ENCODE measurements at regions not wholly inside any gene's neighbourhood (a gene's known extent, or its start where the extent isn't known, plus 50 kb on each side); places are given as distances from the start of the nearest gene placed in this dataset.

- H3K4me3 ChIP-seq (ENCODE audit: insufficient read depth, low read depth, low read length): no peak overlapping the region
- DNase-seq: no peak
- no peaks in the 10 kb centered on the region for H3K36me3 ChIP-seq (replicated peaks; ENCODE audit: control insufficient read depth, insufficient read depth, low read length)
- H3K27me3 ChIP-seq (ENCODE audit: control insufficient read depth, insufficient read depth, low read length): no peaks in the 10 kb centered on the region
Observed at GRCh38 chr3:194225988-194226663, 90.2 kb downstream of the HES1 start.

- no peaks in the 10 kb centered on the region for H3K36me3 ChIP-seq (replicated peaks; ENCODE audit: control insufficient read depth, insufficient read depth, low read length)
- H3K4me3 ChIP-seq (ENCODE audit: insufficient read depth, low read depth, low read length): no peak overlapping the region
- no peak for DNase-seq
- H3K27me3 ChIP-seq (ENCODE audit: control insufficient read depth, insufficient read depth, low read length): no peaks in the 10 kb centered on the region
Observed at GRCh38 chr3:194231929-194232832, 96.2 kb downstream of the HES1 start.

- no peak for DNase-seq
- no peaks in the 10 kb centered on the region for H3K27me3 ChIP-seq (ENCODE audit: control insufficient read depth, insufficient read depth, low read length)
- no peak overlapping the region for H3K4me3 ChIP-seq (ENCODE audit: insufficient read depth, low read depth, low read length)
- no peaks in the 10 kb centered on the region for H3K36me3 ChIP-seq (replicated peaks; ENCODE audit: control insufficient read depth, insufficient read depth, low read length)
Observed at GRCh38 chr3:194233150-194233549, 97.2 kb downstream of the HES1 start.

GRCh38 chr3:194235160-194235559 lies 99.2 kb downstream of the HES1 start:
- no peak overlapping the region for H3K4me3 ChIP-seq (ENCODE audit: insufficient read depth, low read depth, low read length)
- no peak for DNase-seq
- no peaks in the 10 kb centered on the region for H3K27me3 ChIP-seq (ENCODE audit: control insufficient read depth, insufficient read depth, low read length)
- no peaks in the 10 kb centered on the region for H3K36me3 ChIP-seq (replicated peaks; ENCODE audit: control insufficient read depth, insufficient read depth, low read length)

DNA sequence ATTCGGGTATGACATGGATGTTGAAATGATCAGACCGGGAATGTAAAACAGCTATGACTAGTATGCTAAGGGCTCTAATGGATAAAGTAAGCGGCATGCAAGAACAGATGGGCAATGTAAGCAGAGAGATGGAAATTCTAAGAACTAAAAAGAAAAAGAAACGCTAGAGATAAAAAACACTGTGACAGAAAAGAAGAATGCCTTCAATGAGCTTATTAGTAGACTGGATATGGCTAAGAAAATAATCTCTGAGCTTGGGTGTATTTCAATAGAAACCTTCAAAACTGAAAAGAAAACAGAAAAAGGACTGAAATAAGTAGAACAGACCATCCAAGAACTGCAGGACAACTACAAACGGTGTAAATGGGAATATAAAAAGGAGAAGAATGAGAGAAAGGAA lies 101.2 kb downstream of the HES1 start:
- Histone ChIP-seq H3K4me3 (ENCODE audit: insufficient read depth, low read depth, low read length) (no peak overlapping the region), H3K27me3 (ENCODE audit: control insufficient read depth, insufficient read depth, low read length) (no peaks in the 10 kb centered on the region), H3K36me3 (replicated peaks; ENCODE audit: control insufficient read depth, insufficient read depth, low read length) (no peaks in the 10 kb centered on the region)
- no peak for DNase-seq

- no peak overlapping the region for H3K4me3 ChIP-seq (ENCODE audit: insufficient read depth, low read depth, low read length)
- H3K27me3 ChIP-seq (ENCODE audit: control insufficient read depth, insufficient read depth, low read length): no peaks in the 10 kb centered on the region
- no peak for DNase-seq
- no peaks in the 10 kb centered on the region for H3K36me3 ChIP-seq (replicated peaks; ENCODE audit: control insufficient read depth, insufficient read depth, low read length)
Observed at GRCh38 chr3:194240766-194241165, 104.8 kb downstream of the HES1 start.

- no peaks in the 10 kb centered on the region for H3K27me3 ChIP-seq (ENCODE audit: control insufficient read depth, insufficient read depth, low read length)
- DNase-seq: no peak
- no peak overlapping the region for H3K4me3 ChIP-seq (ENCODE audit: insufficient read depth, low read depth, low read length)
- H3K36me3 ChIP-seq (replicated peaks; ENCODE audit: control insufficient read depth, insufficient read depth, low read length): no peaks in the 10 kb centered on the region
Observed at GRCh38 chr3:194243172-194243837, 107.4 kb downstream of the HES1 start.

DNA sequence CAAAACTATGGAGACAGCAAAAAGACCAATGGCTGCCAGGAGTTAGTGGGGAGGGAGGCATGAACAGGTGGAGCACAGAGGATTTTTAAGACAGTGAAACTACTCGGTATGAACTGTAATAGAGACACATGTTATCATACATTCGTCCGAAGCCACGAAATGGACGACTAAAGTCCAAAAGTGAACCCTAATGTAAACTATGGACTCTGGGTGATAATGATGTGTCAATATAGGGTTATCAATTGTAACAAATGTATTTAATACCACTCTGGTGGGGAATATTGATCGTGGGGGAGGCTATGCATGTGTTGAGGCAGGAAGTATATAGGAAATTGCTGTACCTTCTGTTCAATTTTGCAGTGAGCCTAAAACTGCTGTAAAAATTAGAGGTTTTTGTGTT lies 107.0 kb downstream of the CPN2 start:
- H3K36me3 ChIP-seq (replicated peaks; ENCODE audit: control insufficient read depth, insufficient read depth, low read length): no peaks in the 10 kb centered on the region
- no peak for DNase-seq
- no peak overlapping the region for H3K4me3 ChIP-seq (ENCODE audit: insufficient read depth, low read depth, low read length)
- H3K27me3 ChIP-seq (ENCODE audit: control insufficient read depth, insufficient read depth, low read length): no peaks in the 10 kb centered on the region

DNA sequence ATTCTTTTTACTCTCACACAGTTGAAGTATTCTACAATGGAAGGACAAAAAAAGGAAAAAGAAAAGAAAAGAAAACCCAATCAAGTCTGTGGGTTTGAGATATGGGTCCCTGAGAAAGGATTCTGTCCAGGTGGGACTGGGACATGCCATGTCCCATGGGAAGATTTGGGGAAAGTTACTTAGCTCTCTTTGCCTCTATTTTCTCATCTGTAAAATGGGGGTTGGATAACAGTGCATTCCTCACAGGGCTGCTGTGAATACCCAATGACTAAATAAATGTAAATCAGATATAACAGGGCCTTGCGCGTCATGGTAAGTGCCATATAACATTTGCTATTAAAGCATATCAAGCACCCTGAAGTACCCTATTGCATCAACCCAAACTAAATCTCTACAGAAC lies 105.7 kb downstream of the CPN2 start:
- Histone ChIP-seq H3K4me3 (ENCODE audit: insufficient read depth, low read depth, low read length) (no peak overlapping the region), H3K36me3 (replicated peaks; ENCODE audit: control insufficient read depth, insufficient read depth, low read length) (no peaks in the 10 kb centered on the region), H3K27me3 (ENCODE audit: control insufficient read depth, insufficient read depth, low read length) (no peaks in the 10 kb centered on the region)
- DNase-seq: no peak

- Histone ChIP-seq H3K36me3 (replicated peaks; ENCODE audit: control insufficient read depth, insufficient read depth, low read length) (no peaks in the 10 kb centered on the region), H3K27me3 (ENCODE audit: control insufficient read depth, insufficient read depth, low read length) (no peaks in the 10 kb centered on the region), H3K4me3 (ENCODE audit: insufficient read depth, low read depth, low read length) (no peak overlapping the region)
- peak; percentile 68 for DNase-seq
Observed at GRCh38 chr3:194245975-194246561, 105.1 kb downstream of the CPN2 start.

GRCh38 chr3:194246709-194247349 lies 104.3 kb downstream of the CPN2 start:
- H3K4me3 ChIP-seq (ENCODE audit: insufficient read depth, low read depth, low read length): no peak overlapping the region
- no peaks in the 10 kb centered on the region for H3K36me3 ChIP-seq (replicated peaks; ENCODE audit: control insufficient read depth, insufficient read depth, low read length)
- no peaks in the 10 kb centered on the region for H3K27me3 ChIP-seq (ENCODE audit: control insufficient read depth, insufficient read depth, low read length)
- DNase-seq: no peak

DNA sequence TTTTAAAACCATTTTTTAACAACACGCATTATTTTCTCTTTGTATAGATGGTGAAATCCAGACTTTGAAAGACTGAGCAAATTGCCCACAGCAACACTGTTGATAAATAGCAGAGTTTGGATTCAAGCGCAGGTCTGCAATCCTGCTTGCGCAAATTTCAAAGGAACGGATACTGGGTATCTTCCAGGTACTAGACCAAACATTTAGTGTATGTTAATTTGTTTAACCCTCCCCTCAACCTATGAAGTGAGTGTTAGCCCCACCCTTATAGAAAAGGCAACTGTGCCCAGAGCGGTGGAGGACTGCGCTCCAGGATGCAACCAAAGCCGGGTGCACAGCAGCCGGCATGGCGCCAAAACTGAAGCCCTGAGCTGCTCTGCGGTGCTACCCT lies 103.8 kb downstream of the CPN2 start:
- DNase-seq: no peak
- no peaks in the 10 kb centered on the region for H3K36me3 ChIP-seq (replicated peaks; ENCODE audit: control insufficient read depth, insufficient read depth, low read length)
- H3K27me3 ChIP-seq (ENCODE audit: control insufficient read depth, insufficient read depth, low read length): no peaks in the 10 kb centered on the region
- no peak overlapping the region for H3K4me3 ChIP-seq (ENCODE audit: insufficient read depth, low read depth, low read length)

- DNase-seq: peak; percentile 32
- Histone ChIP-seq H3K27me3 (ENCODE audit: control insufficient read depth, insufficient read depth, low read length) (no peaks in the 10 kb centered on the region), H3K4me3 (ENCODE audit: insufficient read depth, low read depth, low read length) (no peak overlapping the region), H3K36me3 (replicated peaks; ENCODE audit: control insufficient read depth, insufficient read depth, low read length) (no peaks in the 10 kb centered on the region)
Observed at GRCh38 chr3:194249323-194250097, 101.6 kb downstream of the CPN2 start.

Data from H7 (cell line).